GM12874 (cell line): ENCODE measurements at regions not wholly inside any gene's neighbourhood (a gene's known extent, or its start where the extent isn't known, plus 50 kb on each side); places are given as distances from the start of the nearest gene placed in this dataset.

Experiments used
- TF ChIP-seq, protein P1 (sequence below): IDR thresholded peaks from 2 replicates; pipeline ENCODE4 v1.5.1; 2011; ENCODE audit warnings: low read depth, mild to moderate bottlenecking, control low read depth, low read length, moderate library complexity; ENCODE audit not compliant: insufficient read depth

GRCh38 chr12:98074286-98074685 lies 441.1 kb upstream of the TMPO start:
- TF ChIP-seq, protein P1, sequence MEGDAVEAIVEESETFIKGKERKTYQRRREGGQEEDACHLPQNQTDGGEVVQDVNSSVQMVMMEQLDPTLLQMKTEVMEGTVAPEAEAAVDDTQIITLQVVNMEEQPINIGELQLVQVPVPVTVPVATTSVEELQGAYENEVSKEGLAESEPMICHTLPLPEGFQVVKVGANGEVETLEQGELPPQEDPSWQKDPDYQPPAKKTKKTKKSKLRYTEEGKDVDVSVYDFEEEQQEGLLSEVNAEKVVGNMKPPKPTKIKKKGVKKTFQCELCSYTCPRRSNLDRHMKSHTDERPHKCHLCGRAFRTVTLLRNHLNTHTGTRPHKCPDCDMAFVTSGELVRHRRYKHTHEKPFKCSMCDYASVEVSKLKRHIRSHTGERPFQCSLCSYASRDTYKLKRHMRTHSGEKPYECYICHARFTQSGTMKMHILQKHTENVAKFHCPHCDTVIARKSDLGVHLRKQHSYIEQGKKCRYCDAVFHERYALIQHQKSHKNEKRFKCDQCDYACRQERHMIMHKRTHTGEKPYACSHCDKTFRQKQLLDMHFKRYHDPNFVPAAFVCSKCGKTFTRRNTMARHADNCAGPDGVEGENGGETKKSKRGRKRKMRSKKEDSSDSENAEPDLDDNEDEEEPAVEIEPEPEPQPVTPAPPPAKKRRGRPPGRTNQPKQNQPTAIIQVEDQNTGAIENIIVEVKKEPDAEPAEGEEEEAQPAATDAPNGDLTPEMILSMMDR: no peak

DNA sequence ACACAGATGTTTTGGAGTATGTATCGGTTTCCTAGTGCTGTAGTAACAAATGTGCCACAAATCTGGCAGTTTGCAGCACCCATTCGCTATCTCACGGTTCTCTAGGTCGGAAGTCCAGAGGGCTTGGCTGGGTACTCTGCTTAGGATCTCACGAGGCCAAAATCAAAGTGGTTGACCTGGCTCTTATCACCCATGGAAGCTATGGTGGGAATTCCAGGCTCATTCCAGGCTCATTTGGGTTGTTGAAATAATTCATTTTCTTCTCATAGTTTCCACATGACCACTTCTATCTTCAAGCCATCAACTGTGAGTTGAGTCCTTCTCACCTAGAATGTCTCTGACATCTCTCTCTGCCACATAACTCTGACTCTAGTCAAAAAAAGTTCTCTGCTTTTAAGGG lies 431.0 kb upstream of the TMPO start:
- TF ChIP-seq, protein P1: no peak

DNA sequence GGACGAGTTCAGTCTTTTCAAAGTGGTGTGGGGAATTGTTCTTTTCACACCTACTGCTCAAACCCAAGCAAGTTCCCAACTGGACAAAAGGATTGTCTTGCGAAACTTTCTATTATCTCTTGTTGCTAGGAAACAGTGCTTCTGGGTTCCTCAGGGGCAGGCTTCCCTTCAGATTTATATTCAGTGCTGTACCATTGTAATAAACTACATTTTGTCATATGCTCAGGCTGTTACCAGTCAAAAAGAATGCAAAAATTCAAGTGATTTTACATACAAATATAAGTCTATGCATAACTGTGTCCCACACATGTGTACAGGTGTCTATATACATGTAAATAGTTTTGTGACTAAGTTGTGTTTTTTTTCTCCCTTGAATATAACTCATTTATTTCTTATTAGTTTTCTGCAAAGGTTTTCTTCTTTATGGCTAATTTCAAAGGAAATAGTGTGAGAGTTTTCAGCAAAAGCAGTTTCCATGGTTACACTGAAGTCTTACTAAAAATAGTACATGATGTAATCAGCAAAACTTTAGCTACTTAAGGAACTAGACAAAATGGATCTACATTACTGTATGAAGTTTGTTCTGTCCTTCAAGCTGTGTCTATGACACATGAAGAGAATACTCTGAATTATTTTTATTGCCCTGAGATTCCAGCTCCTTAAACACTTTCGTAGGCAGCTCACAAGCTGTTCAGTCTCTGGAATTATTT lies 430.2 kb upstream of the TMPO start:
- TF ChIP-seq, protein P1: no peak

DNA sequence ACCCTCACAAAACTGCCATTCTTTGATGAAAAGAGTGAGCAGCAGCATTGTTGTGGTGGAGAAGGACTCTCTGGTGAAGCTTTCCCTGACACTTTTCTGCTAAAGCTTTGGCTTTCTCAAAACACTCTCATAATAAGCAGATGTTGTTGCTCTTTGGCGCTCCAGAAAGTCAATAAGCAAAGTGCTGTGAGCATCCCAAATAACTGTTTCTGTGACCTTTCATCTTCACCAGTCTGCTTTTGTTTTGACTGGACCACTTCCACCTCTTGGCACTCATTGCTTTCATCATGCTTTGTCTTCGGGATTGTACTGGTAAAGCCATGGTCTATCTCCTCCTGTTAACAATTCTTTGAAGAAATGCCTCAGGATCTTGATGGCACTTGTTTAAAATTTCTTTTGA lies 424.7 kb upstream of the TMPO start:
- TF ChIP-seq, protein P1: no peak

- TF ChIP-seq, protein P1: no peak
Measured at GRCh38 chr12:98096436-98096835, 419.0 kb upstream of the TMPO start.

- TF ChIP-seq, protein P1: no peak
Measured at GRCh38 chr12:98106031-98106683, 409.2 kb upstream of the TMPO start.

DNA sequence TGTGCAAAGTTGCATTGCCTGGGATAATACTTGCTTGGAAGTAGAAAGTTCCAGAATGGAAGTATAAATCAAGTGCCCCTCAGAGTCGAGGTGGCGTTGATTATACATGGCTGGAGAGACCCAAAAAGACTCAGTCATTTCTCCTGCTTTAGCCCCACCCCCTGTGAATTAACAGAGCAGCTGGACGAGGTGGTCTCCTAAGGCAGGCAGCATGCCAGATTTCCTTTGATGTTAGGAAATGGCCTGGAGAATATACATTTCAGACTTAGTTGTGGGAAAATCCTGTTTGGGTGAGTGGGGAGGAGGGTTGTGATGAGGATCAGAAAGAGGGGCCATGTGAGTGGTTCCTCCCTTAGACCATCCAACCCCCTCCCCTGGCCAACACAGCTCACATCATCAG lies 406.1 kb upstream of the TMPO start:
- TF ChIP-seq, protein P1: no peak
